Spleen (tissue), 11 donors: ENCODE measurements at regions not wholly inside any gene's neighbourhood (a gene's known extent, or its start where the extent isn't known, plus 50 kb on each side); places are given as distances from the start of the nearest gene placed in this dataset.

Experiments
- DNase-seq: peaks from one replicate; pipeline ENCODE4 v3.0.0-alpha.2; 2020
- H3K27ac ChIP-seq, 8 donors: fragments of 200-600 bp; sonication (generic) in 7 of 8; 1 replicate in 4 of 8; 2 replicates in 4 of 8; pipeline versions ENCODE4 v1.5.0 to v1.8.0; 2016 to 2021; ENCODE audit warnings: inconsistent platforms in 4 of 8, mild to moderate bottlenecking in 4 of 8, moderate library complexity in 1 of 8
- H3K27me3 ChIP-seq, 7 donors: fragments of 200-600 bp; sonication (generic) in 6 of 7; replicated peaks in 1 of 7; 1 replicate in 4 of 7; 2 replicates in 3 of 7; pipeline versions ENCODE4 v1.5.0 to v1.8.0; 2016 to 2021; ENCODE audit warnings: inconsistent platforms in 3 of 7, mild to moderate bottlenecking in 1 of 7
- H3K36me3 ChIP-seq, 6 donors: fragments of 200-600 bp; sonication (generic) in 5 of 6; 1 replicate in 4 of 6; 2 replicates in 2 of 6; pipeline versions ENCODE4 v1.5.0 to v1.8.0; 2016 to 2021; ENCODE audit warnings: inconsistent platforms in 2 of 6
- H3K4me1 ChIP-seq, 6 donors: fragments of 200-600 bp; sonication (generic) in 5 of 6; 1 replicate in 3 of 6; 2 replicates in 3 of 6; pipeline versions ENCODE4 v1.5.0 to v1.8.0; 2016 to 2021; ENCODE audit warnings: inconsistent platforms in 3 of 6
- H3K4me3 ChIP-seq, 8 donors: fragments of 200-600 bp; sonication (generic) in 7 of 8; 1 replicate in 4 of 8; 2 replicates in 4 of 8; pipeline versions ENCODE4 v1.5.0 to v1.8.0; 2016 to 2021; ENCODE audit warnings: inconsistent platforms in 4 of 8, mild to moderate bottlenecking in 4 of 8, moderate library complexity in 2 of 8
- H3K9me3 ChIP-seq, 8 donors: fragments of 200-600 bp; sonication (generic) in 7 of 8; 1 replicate in 4 of 8; 2 replicates in 4 of 8; pipeline versions ENCODE4 v1.5.0 to v1.8.0; 2016 to 2021; ENCODE audit warnings: inconsistent platforms in 4 of 8
- POLR2A ChIP-seq, 3 donors: fragments of 450-650 bp; IDR thresholded peaks; one replicate each; pipeline ENCODE4 v1.5.1; 2017; ENCODE audit warnings: antibody characterized with exemption in 3 of 3, mild to moderate bottlenecking in 1 of 3
- POLR2AphosphoS5 ChIP-seq, 3 donors: sonication (generic); formaldehyde crosslinking; IDR thresholded peaks; one replicate each; pipeline ENCODE4 v1.5.1; 2017; ENCODE audit warnings: antibody characterized with exemption in 3 of 3
- WGBS, 5 donors: extraction: QIAGEN DNeasy Blood & Tissue Kit in 3 of 5; methylation state at CpG; one replicate each; pipeline versions ENCODE4 v1.1.5 to v1.1.7; 2013 to 2018; 5-methylcytosine and 5-hydroxymethylcytosine counted together
- intact Hi-C: fragments of 100-400 bp; cut with DNase I; formaldehyde crosslinking; loops from one replicate; pipeline ENCODE4 v1.15.0; 2023; ENCODE audit warnings: low total_unique reads
- TF ChIP-seq, protein P1 (sequence below), 11 experiments: fragments of 200-600 bp in 7 of 11; fragments of 450-650 bp in 4 of 11; sonication (generic) in 4 of 11; IDR thresholded peaks in 8 of 11; conservative IDR thresholded peaks in 3 of 11; 1 replicate in 7 of 11; 2 replicates in 4 of 11; pipeline versions ENCODE4 v1.4.0 to v1.8.0; 2016 to 2021; ENCODE audit warnings: antibody characterized with exemption in 11 of 11, inconsistent platforms in 4 of 11, mild to moderate bottlenecking in 1 of 11
- donor health status: healthy with polysubstance abuse.
- donor health status: DM: no; HTN: no; CAD: no; lungs with moderate emphysema.
- donor health status: DM: no; HTN: no; CAD: no.
- donor health status: Bipolar disorder and iron deficiency.
- donor health status: healthy.
- donor health status: DM: no; HTN: no; CAD: no.
- donor health status: DM: yes; HTN: yes; CAD: no.

DNA sequence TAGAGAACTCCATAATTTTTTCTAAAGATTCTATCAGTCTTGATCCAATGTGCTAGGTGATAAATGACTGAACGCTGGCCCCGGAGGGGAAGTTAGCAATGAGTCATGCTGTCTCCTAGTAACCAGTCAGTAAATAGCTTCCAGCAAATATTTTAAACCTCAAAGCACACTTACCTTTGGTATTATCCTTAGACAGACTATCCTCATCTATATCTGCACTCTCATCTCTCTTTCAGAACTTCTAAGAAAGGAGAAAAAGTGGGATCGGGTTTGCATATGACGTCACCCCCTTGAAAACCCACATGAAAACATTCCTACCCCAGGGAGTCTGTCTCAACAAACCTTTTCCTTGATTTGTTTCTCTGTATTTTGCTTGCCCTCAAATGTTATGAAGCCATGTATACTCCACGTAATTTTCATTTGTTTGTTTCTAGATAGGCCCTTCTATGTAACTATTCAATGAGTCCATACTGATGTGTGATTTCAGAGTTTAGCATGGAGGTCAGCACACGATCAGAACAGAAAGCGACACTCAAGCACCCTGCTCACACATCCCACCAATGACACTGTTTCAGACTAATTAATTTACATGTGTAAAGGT is 174.9 kb upstream of the NRP1 start:
- no peak overlapping the region for H3K27ac ChIP-seq
- TF ChIP-seq, protein P1, sequence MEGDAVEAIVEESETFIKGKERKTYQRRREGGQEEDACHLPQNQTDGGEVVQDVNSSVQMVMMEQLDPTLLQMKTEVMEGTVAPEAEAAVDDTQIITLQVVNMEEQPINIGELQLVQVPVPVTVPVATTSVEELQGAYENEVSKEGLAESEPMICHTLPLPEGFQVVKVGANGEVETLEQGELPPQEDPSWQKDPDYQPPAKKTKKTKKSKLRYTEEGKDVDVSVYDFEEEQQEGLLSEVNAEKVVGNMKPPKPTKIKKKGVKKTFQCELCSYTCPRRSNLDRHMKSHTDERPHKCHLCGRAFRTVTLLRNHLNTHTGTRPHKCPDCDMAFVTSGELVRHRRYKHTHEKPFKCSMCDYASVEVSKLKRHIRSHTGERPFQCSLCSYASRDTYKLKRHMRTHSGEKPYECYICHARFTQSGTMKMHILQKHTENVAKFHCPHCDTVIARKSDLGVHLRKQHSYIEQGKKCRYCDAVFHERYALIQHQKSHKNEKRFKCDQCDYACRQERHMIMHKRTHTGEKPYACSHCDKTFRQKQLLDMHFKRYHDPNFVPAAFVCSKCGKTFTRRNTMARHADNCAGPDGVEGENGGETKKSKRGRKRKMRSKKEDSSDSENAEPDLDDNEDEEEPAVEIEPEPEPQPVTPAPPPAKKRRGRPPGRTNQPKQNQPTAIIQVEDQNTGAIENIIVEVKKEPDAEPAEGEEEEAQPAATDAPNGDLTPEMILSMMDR (IDR thresholded peaks at IDR 0.05 in 8 of 11, conservative IDR thresholded peaks at IDR 0.05 in 3 of 11), result no peak
- TF ChIP-seq POLR2A (IDR thresholded peaks at IDR 0.05) (no peak), POLR2AphosphoS5 (IDR thresholded peaks at IDR 0.05) (no peak)
- H3K4me3 ChIP-seq, result no peak overlapping the region
- no peak for DNase-seq
- H3K27me3 ChIP-seq, result no peaks in the 10 kb centered on the region
- intact Hi-C loops, result no loop called here
- no peaks in the 10 kb centered on the region for H3K4me1 ChIP-seq
- WGBS, 5 donors, result 35 to 39% (median 36%) methylated on average over 7 of the region's 7 CpGs
- H3K36me3 ChIP-seq, result no peaks in the 10 kb centered on the region
- no peaks in the 10 kb centered on the region for H3K9me3 ChIP-seq

DNA sequence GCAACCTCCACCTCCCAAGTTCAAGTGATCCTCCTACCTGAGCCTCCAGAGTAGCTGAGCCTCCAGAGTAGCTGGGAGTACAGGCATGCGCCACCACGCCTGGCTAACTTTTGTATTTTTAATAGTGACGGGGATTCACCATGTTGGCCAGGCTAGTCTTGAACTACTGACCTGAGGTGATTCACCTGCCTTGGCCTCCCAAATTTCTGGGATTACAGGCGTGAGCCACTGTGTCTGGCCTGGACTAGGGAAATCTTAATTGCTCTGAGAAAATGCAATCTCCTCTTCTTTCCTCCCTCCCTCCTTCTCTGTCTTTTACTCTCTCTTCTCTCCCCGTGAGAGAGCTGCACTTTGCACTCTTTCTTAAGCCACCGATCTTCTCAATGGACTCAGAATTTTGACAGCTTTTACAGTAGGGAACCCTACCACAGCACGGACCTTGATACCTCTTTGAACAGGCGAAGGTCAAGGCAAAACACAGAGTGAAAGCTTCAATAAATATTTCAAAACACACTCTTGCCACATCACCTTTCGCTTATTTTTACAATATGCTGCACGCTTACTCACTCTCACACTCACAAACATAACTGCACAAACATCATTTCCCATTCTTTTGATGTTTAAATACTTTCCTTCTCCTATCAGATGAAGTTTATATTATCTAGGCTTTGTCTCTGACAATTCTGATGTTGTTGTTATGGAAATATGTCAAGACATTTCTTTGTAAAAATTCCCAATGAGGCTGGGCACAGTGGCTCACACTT is 173.4 kb upstream of the NRP1 start:
- Histone ChIP-seq H3K27ac (no peak overlapping the region), H3K9me3 (no peaks in the 10 kb centered on the region), H3K27me3 (no peaks in the 10 kb centered on the region), H3K4me1 (no peaks in the 10 kb centered on the region), H3K36me3 (no peaks in the 10 kb centered on the region), H3K4me3 (no peak overlapping the region)
- TF ChIP-seq POLR2A (IDR thresholded peaks at IDR 0.05) (no peak), POLR2AphosphoS5 (IDR thresholded peaks at IDR 0.05) (no peak)
- intact Hi-C loops, result no loop called here
- WGBS, 5 donors, result 84 to 89% (median 88%) methylated on average over 10 of the region's 10 CpGs
- DNase-seq, result no peak

DNA sequence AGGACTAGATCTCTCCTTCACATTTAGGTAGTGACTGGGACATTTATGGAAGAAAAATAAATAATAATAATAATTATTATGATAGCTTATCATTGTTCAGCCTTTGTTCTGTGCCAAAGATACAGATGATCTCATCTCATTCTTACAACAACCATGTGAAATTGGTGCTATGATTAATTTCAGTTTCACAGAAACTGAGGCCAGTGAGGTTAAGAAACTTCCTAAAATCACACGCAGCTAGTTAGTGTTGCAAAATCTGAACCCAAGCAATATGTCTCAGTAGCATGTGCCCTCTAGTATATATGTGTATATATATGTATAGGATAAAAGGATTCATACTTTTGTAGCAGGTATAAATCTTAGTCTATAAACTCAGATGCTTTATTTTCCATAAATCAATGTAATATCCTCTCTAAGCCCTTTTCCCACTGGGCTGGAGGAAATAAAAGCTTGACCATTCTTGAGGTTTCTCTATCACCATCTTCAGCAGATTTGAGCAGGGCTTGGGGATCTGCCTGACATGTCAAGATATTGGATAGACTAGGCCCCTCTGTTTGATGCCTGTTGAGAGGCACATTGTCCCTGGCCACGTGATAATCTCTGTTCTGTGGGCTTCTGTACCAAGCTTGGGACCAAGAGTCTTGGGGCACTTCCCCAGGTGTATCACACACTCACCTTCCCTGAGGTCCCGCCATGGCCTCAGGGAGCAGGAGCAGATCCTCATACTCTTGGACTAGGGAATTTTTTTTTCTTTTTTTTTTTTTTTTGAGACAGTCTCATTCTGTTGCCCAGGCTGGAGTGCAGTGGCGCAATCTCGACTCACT is 172.6 kb upstream of the NRP1 start:
- intact Hi-C loops, result no loop called here
- Histone ChIP-seq H3K4me3 (no peak overlapping the region), H3K4me1 (no peaks in the 10 kb centered on the region), H3K36me3 (no peaks in the 10 kb centered on the region), H3K27ac (peak overlapping the region in 2 of 8 donors; percentile 15 to 38), H3K27me3 (no peaks in the 10 kb centered on the region), H3K9me3 (no peaks in the 10 kb centered on the region)
- no peak for DNase-seq
- no peak for TF ChIP-seq POLR2AphosphoS5 (IDR thresholded peaks at IDR 0.05)
- TF ChIP-seq POLR2A (IDR thresholded peaks at IDR 0.05), result no peak
- TF ChIP-seq, protein P1 (IDR thresholded peaks at IDR 0.05 in 8 of 11, conservative IDR thresholded peaks at IDR 0.05 in 3 of 11), result no peak
- 76 to 87% (median 79%) methylated on average over 5 of the region's 5 CpGs for WGBS, 5 donors

DNA sequence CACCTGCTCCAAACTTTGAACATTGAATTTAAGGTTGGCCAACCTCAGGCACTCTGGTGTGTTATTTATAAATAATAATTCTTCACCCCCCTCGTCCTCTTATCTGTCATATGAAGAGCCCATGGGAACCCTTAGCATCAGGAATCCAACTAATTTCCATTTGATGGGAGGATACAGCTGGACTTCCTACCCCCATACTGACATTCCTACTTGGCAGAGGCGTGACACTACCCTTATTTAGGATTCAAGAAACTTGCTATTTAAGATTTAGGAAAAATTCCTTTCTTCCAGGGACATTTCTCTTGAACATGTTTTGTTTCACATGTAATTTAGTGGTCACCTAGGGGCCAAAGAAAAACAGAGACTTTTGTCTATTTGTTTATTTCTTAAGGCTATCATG is 171.9 kb upstream of the NRP1 start:
- Histone ChIP-seq H3K27ac (no peak overlapping the region), H3K4me1 (no peaks in the 10 kb centered on the region), H3K36me3 (no peaks in the 10 kb centered on the region), H3K9me3 (no peaks in the 10 kb centered on the region), H3K27me3 (no peaks in the 10 kb centered on the region), H3K4me3 (no peak overlapping the region)
- no peak for DNase-seq
- no peak for TF ChIP-seq POLR2AphosphoS5 (IDR thresholded peaks at IDR 0.05)
- TF ChIP-seq, protein P1 (IDR thresholded peaks at IDR 0.05 in 8 of 11, conservative IDR thresholded peaks at IDR 0.05 in 3 of 11), result no peak
- TF ChIP-seq POLR2A (IDR thresholded peaks at IDR 0.05), result no peak
- 63 to 77% (median 71%) methylated on average over 2 of the region's 2 CpGs for WGBS, 5 donors
- intact Hi-C loops, result no loop called here
